Retina (tissue), 1 donor: ENCODE measurements at regions not wholly inside any gene's neighbourhood (a gene's known extent, or its start where the extent isn't known, plus 50 kb on each side); places are given as distances from the start of the nearest gene placed in this dataset.
"Not testable (repeated sequence)": the region's sequence is repeated elsewhere in the genome, so short reads cannot be mapped to it uniquely, and the experiment has no call there.

ENCODE experiments used
- DNase-seq: peaks from one replicate; pipeline ENCODE4 v3.0.0-alpha.2; 2016

DNA sequence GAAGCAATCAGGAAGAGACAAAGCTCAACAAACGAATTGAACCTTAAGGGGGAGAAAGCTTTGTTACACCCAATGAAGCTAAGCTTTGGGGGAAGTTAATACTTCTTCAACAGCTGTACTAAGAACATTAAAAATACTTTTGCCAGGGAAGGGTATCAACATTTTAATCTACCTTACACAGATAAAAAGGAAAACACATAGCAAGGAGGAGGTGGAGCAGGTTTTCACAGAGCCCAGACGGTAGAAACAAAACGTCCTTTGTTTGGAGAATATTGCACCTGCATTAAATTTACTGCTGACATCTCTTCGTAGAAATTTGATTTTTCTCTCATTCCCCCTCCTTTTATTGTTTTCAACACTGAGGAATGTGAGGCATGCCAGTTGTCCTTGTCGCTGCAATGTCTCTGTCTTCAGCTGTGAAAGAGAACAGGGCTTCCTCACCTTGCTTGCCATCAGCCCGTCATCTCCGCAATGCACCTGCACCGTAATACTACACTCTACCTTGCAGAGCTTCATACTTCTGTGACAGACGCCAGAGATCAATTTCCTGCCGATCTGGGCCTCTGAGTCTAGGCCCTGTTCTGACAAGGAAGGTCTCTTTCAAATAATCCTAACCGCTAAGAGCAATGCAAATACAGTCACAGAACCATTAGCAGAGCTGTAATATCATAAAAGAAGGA is 270.8 kb downstream of the SPRY2 start:
- no peak for DNase-seq

DNA sequence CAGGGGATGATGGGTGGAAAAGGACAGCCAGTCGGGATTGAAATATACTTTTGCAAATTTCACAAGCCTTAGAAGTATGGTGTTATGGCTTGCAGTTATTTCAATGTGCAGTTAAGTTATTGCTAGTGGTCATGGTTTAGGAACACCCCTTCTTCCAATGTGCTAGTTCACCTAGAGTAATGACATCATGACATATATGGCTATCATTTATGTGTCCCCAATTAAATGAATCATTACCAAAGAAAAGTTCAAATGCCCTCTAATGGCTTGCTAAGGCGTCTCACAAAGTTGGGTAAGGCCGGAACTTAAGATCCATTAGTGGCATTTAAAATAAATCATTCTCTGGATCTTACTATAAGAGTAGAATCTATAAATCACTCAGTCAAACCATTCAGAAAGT is 271.6 kb downstream of the SPRY2 start:
- no peak for DNase-seq

DNA sequence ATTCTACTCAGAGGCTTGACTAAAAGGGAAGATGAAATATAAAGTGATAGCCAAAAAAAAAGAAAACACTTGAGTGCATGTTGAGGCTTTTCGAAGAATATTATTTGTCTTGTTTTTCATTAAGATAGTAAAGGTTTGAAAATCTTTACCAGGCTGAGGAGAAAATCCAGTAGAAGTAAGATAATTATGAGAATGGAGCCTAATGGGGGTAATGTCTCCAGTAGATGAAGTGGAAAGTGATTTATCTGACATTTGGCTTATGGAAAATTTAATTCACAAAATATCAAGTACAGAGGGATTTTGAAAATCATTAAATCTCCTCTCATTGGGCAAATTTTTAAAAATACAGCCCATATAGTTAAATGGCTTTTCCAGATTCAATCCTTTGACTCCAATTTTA is 274.9 kb downstream of the SPRY2 start:
- peak; percentile 49 for DNase-seq

DNA sequence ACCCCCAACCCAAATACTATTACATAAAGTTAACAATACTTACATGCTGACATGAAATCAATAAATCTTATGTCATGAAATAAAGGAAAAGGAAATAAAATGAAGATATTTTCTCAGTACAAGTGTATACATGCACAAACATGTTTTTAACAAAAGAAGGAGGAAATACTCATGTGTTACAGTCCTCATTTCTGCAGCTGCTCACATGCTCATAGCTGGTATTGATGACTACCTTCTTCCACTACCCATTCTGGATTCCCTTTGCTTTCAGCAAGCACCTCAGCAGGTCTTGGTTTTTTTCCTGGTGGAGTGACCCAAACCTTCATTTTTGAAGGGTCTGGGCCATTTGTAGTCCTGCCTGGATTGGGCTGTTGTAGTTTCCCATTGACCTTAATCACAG is 278.5 kb downstream of the SPRY2 start:
- not testable (repeated sequence) for DNase-seq

DNA sequence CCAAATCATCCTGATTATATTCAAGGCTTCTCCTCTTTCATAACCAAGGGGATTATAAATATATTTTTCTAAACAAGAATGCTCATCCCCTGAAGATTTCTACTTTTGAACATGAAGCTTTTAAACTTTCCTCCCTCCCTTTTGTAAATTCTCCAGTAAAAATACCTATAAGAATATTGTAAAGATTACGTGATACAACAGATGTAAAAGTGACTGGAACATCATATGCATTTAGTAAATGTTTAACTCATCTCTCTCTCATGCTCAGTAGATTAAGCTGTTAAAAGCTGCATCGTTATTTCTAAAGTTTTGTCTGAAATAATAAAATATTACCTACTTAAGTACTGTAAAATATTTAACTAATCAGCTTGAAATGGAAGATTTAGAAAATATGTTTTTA is 281.1 kb downstream of the SPRY2 start:
- no peak for DNase-seq

DNA sequence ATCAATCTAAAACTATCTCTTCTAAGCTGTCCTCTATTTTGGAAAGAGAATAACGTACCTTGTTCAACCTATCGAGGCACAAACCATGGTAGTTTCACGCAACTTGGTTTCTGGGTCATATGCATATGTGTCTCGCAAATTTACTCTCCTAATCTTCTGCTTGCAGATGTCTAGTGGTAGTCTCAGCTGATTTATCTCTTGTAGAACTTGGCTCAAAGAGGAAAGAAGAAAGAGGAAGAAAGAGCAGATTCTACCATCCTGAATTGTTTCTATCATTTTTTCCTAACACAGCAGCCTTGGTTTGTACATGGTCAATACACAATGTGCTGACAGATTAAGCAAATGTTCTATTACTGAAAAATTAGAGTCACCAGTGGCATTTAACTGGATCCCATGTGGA is 282.3 kb downstream of the SPRY2 start:
- DNase-seq = no peak

DNA sequence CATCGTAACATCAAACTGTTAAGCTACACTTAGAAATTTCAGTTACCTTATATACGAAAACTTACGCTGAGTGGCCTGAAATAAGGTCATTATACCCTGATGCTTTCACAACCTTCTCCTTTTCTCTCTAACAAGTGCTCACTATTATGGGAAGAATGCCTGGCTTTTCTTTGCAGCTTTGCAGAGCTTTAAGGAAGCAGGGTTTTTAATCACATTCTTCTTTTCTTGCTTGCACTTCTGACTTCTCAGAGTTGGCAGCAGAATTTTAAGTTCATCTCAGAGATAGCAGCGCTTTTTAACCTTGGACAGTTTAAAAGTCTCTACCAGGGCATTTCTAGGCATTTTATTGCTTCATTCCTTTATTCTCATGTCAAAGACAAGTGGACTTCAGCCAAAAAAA is 285.1 kb downstream of the SPRY2 start:
- DNase-seq = peak; percentile 5

DNA sequence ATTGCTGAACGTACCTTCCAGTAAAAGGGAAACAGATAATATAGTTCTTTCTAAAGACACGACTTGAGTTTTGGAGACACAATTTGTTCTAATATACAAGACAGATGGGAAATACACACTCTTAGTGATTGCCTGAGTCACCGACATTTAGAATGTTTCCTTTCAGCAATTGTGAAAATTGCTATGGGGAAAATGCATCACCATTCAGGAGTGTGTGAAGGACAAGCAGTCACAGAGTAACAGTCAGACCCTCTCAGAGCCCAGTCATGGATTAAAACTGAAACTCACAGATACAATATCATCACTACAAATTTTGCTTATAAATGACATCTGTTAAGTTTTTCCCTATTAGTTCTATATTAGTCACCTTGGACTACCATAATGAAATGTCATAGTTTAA is 286.1 kb downstream of the SPRY2 start:
- DNase-seq = no peak

DNA sequence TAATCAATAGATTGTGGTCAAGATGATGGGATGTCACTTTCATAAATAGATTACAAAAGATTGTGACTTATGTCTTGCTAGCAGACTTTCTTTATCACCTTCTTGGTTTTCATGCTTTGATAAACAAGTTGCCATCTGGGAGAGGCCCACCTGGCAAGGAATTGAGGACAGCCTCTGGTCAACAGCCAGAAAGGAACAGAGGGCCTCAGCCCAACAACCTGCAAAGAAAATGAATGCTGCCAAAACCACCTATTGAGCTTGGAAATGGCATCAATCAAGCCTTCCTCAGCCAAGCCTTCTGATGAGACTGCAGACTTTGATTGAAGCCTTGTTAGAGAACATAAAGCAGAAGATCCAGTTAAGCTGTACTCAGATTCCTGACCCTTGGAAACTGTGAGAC is 288.6 kb downstream of the SPRY2 start:
- DNase-seq = no peak

DNA sequence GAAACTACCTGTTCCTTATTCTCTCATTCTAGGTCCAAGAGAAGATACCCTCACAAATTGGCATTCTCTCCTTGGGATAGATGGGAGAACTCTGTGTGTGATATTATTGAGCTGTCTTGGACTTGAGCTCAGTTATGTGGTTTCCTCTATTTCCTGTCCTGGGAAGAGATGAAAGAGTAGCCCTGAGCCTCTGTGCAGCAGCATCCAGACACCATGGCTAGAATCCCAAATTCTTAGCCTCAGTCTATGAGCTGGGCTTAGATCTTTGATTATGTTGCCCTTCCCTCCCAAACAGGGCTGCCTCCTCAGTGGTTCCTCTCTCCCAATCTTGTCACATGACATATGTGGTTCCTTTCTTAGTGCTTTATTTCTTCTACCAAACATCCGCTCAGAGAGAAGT is 290.7 kb downstream of the SPRY2 start:
- DNase-seq = no peak

DNA sequence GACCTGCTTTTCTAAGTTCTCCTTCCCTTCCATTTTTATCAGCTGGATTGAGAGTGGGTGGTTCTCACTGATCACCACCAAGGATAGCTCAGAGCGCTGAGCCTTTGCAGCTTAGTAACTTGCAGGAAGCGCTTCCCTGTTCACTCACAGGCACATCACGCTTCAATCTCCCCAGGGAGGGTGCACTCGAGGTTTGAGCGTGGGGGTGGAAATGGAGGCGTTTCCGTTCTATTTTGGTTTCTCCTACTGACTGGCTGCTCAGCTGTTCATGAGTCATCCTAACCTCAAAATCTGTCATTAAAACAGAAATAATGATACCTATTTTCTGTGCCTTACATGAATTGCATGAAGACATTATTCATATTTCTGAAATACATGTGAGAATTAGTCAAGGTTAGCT is 292.1 kb downstream of the SPRY2 start:
- DNase-seq = peak; percentile 48

DNA sequence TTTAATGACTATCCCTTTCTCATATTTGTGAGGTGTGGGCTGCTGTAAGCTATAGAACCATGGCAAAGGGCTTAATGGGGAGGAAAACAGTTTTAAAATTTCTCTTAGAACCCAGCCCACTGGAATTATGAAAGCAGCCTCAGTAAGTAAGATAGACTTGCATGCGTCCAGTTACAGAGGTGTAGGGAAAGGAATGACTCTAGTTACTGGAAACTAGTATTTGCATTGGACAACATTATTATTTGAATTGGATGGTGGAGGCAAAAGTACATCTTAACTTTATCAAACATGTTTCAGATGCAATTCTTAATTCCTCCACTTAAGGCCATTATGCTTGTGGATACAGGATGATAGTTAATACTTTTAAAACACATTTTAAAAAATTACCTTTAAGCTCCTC is 292.9 kb downstream of the SPRY2 start:
- no peak for DNase-seq

DNA sequence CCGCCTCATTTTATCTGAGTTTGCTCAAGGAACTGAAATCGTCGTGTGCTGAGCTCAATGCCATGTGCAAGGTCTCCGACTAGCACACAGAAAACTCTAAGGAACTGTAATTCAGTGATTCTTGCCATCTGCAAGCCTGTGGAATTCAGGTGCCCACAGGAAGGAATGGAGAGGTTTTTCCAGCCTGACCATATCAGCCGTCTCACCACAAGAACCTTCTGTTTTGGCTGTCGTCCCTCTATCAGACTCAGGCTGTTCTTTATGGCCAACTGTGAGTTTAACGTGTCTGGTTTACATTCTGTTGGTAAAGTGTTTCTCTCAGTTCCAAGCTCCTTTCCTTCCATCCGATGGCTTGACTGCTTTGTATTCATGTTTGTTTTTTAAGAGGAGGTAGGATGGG is 293.5 kb downstream of the SPRY2 start:
- no peak for DNase-seq

DNA sequence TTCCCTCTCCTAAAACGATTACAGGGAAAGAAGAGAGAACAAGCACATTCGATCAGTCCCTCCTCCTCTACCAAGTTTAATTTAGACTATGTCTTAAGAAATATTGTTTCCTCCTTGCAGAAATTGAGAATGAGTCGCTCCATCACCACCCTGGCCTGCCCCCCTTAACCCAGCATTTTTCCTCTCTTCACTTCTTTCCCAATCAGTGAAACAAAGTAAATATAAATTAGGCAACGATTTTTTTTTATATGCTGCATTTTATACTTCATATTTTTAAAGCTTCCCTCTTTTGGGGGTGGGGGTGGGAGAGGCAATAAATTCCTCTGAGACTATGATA is 300.0 kb downstream of the SPRY2 start:
- DNase-seq = no peak

DNA sequence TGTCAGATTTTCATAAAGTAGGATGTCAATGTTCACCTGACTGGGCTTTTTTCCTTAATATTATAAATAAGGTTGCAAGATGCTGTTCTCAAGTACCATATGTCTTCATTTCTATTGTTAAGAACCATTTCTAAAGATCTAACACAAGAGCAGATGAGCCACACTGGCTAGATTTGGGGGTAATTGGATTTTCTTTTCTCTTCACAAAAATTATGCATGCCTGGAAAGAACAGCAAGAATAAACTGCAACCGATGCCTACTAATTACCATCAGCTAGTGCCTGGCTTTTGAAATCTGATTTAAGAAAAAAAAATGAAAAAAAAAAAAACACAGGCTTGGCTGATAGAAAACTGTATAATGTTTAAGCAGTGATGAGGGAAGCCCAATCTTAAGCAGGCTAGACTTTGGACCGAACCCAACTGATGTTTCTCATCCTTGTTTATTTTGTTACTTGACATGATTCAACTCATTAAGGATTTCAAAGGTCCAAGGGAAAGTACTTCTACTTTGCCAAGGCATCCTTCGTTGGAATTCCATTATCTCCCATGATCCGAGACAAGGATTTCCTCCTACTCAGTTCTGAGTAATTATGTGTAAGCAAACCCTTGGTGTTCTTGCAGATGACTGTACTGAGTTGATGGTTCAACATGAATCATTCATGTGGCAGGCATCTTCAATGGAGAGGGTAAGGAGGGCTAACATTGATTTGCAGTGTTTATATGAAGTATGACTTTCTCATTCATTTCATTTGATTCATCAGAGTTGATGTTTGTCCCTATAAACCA is 300.5 kb downstream of the SPRY2 start:
- no peak for DNase-seq

DNA sequence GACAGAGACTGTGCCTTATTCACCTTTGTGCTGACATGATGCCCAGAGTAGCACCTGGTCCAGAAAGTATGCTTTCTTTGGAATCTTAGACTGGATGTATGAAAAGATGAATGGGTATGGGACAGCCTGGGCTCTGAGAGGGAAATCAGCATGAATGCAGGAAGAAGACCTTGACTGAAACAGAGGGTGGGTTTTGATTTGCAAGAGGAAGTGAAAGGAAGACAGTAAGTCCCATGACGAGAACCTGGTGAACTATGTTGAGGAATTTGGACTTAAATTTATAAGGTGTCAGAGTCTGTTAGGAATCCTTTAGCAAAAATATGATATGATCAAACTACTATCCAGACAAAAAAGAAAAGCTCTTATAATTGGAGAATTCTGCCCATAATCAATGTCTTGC is 301.9 kb downstream of the SPRY2 start:
- DNase-seq = no peak

DNA sequence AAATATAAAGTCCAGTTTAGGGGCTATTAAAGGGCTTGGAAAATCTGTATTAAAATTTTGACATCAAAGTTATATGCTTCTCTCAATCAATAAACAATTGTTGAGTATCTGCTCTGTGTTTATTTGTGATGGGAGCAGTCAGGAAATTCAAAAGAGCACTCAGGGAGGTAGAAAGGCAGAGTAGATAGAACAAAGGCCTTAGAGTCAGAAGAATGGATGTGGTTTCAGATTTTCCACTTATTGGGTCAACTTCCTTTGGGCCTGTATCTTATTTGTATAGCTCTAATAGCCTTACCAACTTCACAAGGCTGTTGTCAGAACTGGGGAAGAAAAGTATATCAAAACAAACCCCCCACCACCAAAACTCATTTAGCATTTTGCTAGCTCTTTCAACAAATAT is 302.6 kb downstream of the SPRY2 start:
- DNase-seq = no peak

DNA sequence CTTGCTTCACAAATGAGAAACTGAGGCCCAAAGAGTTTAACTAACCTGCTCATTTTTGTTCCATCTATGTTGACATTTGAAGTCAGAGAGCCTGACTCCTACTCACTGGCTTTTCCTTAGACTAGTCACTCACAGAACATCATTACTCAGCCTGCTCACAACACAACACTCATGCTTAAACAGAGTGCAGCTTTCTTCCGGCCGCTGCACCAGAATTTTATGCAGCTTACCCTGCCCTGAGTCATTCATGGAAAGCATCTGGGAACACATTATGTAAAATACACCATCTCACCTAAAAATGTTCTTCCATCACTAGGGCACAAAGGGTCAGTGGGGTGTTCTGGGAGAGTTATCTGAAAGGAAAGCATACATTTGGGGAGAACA is 303.4 kb downstream of the SPRY2 start:
- DNase-seq = no peak

DNA sequence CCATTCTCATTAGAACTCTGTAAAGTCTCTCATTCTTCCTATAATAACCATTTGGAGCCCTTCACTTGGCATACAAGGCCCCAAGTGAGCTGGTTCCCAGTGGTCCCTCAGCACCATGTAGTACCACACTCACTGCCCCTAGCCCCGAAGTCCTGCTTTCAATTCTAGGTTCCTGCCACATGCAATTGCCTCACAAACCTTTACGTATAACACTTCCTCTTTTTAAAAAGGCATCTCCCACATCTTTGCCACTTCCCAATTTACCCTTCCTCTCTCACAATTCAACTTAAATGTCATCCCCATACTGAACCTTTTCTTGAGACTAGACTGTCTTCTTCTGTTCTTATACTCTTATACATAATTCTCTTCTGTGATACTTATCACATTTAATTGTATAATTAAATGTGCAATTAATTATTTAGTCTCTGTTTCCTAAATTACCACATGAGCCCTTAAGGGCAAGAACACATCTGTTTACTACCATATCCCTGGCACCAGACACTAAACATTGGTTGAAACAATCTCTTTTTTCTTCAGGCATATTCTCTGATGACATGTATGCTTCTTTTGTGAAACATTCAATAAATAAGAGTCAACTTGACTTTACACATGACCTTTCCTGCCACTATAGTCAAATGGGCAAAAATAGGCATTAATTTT is 304.0 kb downstream of the SPRY2 start:
- no peak for DNase-seq

DNA sequence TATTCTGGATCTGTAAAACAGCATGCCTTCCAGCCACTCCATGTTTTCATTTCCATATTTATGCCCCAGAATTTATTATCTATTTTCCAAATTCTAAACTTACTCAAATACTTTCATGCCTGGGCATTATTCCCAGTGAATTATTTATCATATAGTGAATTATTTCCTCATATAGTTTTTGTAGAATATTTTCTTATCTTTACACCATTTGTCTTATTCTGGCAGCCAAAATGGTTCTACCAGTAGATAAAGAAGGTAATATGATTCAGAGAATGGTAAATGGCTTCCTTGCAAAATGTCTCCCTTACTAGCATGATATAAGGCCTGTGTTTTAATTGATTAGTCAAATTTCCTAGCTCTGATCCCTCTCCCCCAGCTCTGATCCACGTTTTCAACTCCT is 305.8 kb downstream of the SPRY2 start:
- DNase-seq = no peak

DNA sequence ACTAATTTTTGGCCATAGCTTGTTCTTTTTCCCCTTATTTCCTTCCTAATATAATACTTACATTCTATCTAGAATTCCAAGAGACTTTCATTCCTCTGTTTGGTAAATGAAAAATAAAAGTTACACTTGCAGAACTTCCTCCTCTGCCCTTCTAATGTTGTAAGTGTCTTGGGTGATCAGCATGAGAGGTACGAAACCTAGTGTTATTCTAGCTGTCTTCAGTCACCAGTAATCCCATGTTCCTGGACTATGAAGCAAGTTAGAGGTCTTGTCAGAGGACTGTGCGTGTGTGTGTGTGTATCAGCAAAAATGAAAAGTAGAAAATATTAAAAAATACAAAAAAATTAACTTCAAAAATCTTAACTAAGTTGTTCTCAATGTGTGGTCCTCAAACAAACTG is 307.0 kb downstream of the SPRY2 start:
- DNase-seq = no peak

DNA sequence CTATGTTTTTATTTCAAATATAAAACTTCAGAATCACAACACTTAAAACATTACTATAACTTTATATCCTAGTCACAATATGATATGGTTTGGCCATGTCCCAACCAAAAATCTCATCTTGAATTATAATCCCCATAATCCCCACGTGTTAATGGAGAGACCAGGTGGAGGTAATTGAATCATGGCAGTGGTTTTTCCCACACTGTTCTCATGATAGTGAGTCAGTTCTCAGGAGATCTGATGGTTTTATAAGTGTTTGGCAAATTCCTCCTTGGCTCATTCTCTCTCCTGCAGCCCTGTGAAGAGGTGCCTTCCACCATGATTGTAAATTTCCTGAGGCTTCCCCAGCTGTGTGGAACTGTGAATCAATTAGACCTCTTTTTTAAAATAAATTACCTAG is 307.6 kb downstream of the SPRY2 start:
- DNase-seq = no peak

DNA sequence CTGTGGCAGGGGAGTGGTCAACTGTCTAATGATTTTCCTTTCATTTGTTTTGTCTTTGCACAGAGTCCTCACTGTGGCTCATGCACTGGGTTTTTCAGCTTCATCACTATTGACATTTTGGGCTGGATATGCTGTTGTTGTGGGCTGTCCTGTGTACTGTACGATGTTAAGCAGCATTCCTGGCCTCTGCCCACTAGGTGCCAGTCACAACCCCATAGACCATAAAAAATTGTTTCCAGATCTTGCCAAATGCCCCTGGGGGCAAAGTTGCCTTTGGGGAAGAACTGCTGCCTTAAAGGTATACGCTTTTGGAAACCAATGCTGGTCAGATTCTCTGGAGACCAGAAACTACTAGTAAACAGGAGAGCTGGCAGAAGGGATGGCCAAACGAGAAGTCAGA is 310.4 kb downstream of the SPRY2 start:
- no peak for DNase-seq

DNA sequence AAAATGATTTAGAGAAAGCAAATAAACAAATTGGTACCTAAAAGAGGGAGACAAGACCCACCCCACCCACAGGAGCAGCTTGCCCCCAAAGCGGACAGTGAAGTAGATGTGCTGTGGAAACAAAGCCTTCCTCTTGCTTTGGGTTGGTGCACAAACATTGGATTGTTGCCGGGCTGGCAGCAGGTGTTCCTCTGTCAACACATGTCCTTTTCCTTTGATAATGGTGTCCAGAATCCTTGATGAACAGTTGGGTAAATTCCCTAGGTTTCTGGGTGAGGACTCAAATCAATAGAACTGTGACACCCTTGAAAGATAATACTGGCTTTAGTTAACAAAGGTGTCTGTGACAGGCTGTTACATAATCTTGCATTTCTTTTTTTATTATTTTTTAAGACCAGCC is 311.8 kb downstream of the SPRY2 start:
- no peak for DNase-seq

DNA sequence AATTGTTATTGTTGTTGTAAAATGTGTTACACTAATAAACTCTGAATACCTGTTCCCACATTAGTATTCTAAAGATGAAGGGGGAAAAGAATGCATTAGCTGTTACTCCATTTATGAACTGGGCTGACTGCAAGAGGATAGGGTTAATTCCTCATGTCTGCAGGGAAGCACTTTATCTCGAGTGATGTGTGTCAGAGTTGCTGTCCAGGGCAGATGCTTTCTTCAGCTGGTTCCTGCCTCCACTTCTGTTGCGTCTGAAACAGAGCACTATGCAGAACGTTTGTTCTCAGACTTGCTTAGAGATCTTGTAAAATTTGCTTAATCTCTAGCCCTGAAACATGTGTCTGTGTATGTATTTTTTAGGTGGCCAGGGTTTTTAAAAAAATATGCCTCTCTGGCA is 318.8 kb downstream of the SPRY2 start:
- DNase-seq = no peak
